Activated CD4-positive, alpha-beta T cell treated with anti-CD3 and anti-CD28 coated beads, Interleukin-2, Interleukin-6, amounts not matched to agents 100 ng/mL and 50 ng/mL, durations not matched to agents 16 hours and 8 hours (primary cell): ENCODE measurements at regions not wholly inside any gene's neighbourhood (a gene's known extent, or its start where the extent isn't known, plus 50 kb on each side); places are given as distances from the start of the nearest gene placed in this dataset.

Experiments
- DNase-seq: peaks from one replicate; pipeline ENCODE4 v3.0.0-alpha.2; 2020

DNA sequence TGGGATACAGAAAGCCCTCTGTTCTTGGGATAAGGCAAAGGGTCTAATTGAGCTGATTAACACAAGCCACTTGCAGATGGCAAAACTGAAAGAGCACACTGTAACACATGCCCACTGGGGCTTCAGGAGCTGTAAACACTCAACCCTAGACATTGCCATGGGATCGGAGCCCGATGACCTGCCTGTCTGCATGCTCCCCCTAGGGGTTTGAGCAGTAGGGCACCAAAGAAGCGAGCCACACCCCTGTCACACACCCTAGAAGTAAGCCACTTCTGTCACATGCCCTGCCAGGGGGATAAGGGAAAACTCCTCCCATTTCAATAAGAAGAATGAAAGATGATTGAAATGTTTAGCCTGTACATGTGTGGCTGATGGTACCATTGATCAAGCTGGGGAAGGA lies 81.3 kb upstream of the IRX6 start:
- DNase-seq, result no peak

DNA sequence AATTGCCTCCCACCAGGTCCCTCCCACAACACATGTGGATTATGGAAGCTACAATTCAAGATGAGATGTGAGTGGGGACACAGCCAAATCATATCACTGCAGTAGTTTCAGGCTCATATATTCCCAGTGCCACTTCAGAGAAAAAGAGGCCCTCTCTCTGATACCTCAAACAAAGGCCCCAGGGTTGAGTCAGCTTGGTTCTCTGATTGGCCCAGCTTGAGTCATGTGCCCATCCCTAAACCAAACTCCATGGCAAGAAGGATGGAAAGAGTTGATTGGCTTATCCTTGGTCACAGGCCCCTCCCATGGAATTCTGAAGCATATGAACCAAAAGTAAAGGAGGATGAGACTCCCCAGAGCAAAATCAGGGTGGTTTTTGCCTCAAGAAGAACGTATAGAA lies 75.9 kb upstream of the IRX6 start:
- DNase-seq, result no peak

DNA sequence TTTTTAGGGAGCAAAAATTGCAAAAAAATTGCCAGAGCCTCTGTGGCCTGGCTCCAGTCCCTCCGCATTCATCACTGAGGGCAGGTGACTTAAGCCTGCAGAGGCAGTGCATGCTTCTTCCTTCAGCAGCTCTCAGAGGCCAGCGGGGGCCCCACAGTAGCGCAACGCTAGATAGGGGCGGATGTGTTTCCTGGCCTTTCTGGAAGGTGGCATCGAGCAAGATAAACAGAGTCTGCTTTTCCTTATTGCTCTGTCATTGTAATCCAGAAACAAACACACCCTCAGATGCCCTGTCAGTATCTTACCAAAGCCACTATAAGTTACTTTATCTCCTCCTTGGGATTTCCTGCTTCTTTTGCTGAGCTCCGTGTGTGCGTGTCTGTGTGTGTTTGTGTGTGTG lies 75.5 kb upstream of the IRX6 start:
- no peak for DNase-seq

DNA sequence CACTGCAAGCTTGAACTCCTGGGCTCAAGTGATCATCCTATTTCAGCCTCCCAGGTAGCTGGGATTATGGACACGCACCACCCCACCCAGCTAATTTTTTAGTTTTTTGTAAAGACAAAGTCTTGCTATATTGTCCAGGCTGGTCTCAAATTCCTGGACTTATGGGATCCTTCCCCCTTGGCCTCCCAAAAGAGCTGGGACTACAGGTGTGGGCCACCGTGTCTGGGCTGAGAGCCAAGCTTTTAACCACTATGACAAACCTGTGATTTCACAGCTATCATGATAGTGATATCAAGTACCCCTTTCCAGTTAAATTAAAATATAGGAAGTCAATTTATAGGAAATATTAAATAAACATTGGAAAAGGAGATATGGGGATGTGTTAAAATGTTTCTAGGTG lies 74.6 kb upstream of the IRX6 start:
- DNase-seq, result no peak

GRCh38 chr16:55249936-55250335 lies 74.1 kb upstream of the IRX6 start:
- DNase-seq, result no peak

- no peak for DNase-seq
These were observed 73.3 kb upstream of the IRX6 start for GRCh38 chr16:55250701-55251100.

GRCh38 chr16:55251151-55251550 lies 72.9 kb upstream of the IRX6 start:
- DNase-seq, result no peak

- no peak for DNase-seq
These were observed 71.4 kb upstream of the IRX6 start for GRCh38 chr16:55252577-55252976.

GRCh38 chr16:55253987-55254386 lies 70.0 kb upstream of the IRX6 start:
- DNase-seq, result no peak

DNA sequence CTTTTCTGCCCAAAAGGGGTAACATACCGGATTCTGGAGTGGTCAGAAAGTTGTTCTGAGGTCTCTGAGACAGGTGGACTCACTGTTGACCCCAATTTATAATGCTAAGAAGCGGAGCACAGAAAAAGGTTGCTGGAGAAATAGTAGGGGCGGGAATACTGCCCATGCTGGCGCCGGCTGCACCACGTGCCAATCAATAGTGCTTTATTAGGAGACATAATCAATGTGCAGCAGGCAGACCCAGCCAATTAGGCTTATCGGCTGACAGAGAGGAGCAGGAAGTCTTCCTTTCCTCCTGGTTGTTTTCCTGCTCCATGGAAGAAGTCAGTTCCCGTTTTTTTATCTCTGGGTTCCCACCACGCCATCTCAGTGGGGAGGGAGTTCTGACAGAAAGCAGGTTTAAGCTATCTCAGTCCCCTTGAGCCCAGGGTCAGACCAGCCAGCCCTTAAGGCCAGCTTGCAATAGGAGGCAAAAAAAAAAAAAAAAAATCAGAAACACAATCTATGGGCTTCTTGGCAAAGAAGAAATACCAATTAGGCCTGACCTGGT lies 68.2 kb upstream of the IRX6 start:
- no peak for DNase-seq

DNA sequence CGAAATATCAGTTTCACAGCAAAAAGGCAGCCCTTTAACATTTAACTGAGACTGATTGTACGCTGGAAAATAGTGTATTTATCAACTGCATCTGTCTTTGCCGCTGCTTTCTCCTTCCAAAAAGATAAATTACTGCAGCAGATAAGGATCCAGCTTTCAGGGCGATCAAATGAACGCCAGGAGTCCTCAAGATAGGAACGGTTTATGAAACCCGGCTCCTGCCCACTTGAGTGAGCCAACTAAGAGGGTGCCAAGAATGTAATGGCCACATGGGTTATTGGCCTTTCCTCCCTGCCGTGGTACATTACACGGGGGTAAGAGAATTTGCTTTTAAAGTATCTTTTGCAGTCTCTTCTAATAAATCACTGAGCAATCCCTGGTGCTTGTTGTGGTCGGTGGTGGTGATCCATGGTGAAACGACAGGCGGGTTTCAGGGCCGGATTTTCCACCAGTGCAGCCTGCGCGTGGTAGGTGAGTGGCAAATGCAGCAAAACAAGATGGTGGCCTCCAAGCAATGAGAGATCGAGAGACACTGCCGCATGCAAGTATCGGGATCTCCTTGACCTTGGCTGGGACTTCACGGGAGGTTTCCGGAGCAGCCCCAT lies 67.5 kb upstream of the IRX6 start:
- DNase-seq, result no peak

DNA sequence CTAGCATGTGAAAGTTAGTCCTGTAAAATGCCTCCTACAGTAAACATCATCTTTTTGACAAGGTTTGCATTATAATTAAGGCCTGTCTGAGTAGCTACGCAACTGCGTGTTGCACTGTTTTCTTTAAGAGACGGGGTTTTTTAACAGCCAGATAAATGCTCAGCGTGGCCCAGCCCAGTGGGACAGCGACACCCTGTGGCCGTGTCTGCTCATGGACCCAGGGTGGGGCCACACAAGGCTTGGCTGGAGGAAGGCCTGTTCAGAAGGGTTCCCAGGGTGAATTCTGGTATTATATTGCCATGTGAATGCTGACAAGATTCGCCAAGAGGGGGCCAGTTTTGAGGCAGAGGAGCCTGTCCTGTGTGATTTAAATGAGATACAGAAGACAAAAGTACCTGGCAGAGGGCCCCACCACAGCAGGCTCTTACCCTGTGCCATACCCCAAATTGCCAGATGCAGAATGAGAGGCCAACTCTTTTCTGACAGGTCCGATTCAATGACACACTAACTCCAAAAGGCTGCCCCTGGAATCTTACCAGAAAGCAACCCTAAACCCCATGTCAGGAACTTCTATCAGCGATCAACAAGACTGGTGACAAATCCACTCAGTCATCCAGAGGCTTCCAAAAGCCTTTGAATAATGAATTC lies 65.9 kb upstream of the IRX6 start:
- peak; percentile 64 for DNase-seq

DNA sequence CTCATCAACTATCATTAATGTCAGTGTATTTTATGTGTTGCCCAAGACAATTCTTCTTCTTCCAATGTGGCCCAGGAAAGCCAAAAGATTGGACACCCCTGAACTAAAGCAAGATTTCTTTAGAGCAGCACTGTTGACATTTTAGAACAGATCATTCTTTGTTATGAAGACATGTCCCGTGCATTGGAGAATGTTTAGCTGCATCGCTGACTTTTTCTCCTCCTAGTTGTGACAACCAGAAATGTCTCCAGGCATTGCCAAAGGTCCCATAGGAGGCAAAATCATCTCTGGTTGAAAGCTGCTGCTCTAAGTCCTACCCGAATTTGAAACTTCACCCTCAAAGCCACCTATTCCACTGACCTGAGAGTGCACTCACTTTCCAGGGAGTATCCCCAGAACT lies 62.7 kb upstream of the IRX6 start:
- DNase-seq, result no peak

DNA sequence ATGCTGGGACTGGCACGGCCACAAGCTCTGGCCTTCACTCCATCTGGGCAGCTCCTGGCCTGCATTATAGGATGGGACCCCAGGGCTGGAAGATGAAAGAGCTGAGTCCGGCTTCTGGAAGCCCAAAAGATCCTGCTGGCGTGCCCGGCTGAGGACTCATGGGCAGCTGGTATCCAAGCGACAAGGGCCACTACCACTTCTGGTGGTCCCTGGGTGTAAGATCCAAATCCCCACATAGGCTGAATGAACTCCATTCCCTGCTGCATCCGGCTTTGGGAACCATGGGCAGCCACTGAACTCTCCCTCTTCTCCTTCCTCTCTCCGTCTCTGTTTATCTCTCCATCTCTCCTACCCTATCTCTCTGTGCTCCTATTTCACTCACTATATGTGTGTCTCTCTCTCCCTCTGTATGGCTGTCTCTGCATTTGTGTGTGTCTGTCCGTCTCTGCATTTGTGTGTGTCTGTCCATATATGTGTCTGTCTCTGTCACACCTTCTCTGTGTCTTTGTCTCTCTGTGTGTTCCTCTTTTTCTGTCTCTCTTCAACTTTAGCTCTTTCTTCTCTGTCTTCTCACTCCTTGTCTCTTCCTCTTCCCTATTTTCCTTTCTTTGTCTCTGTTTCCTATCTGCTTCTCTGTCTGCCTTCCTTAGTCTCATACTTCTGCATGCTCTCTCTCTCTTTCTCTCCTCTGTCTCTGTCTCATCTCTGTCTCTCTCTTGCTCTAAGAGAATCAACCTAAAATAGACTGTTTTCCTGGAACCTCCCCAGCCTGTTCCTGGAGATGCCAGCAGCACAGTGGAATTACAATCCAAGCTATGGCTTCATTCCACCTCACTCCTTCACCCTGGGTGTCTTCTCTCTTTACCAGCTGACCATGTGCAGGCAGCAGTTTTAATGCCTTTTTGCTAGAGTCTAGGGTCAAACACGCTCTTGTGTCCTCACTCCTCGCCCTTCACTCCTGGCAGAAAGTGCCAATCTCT lies 60.4 kb upstream of the IRX6 start:
- DNase-seq, result no peak

DNA sequence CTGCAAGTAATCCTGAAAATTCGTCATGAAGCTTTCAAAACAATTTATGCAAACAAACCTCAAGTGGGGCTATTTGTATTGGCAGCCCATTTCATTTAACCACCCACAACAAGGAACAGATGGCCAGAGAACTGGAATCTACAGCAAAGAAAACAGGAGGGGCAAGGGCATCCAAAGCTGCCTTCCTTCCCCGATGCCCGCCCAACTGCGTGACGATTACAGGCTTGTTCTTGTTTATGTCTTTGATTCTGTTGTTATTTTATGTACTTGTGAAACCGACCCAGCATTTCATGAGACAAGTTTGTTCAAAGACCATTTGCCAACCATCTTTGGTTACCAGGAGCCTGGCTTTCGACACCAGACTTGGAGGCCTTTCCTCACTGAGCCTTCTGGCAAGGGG lies 59.1 kb upstream of the IRX6 start:
- no peak for DNase-seq

DNA sequence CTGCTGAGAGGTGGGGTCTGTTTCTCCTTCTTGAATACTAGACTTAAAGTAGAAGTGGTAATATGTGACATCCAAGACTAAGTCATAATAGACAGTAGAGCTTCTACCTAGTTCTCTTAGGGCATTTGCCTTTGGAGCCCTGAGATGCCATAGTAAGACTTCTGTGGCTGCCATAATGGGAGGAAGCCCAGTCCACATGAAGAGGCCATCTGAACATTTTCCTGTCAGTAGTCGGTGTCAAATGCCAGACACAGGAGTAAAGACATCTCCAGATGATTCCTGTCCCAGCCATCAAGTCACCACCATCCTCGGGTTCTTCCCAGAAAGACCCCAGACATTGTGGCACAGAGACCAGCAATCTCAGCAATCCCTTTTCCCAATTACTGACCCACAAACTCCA lies 58.1 kb upstream of the IRX6 start:
- DNase-seq, result no peak

GRCh38 chr16:55271945-55272513 lies 52.0 kb upstream of the IRX6 start:
- no peak for DNase-seq

- DNase-seq, result no peak
These were observed 51.3 kb upstream of the IRX6 start for GRCh38 chr16:55272744-55273143.

- no peak for DNase-seq
These were observed 50.6 kb upstream of the IRX6 start for GRCh38 chr16:55273356-55273755.

DNA sequence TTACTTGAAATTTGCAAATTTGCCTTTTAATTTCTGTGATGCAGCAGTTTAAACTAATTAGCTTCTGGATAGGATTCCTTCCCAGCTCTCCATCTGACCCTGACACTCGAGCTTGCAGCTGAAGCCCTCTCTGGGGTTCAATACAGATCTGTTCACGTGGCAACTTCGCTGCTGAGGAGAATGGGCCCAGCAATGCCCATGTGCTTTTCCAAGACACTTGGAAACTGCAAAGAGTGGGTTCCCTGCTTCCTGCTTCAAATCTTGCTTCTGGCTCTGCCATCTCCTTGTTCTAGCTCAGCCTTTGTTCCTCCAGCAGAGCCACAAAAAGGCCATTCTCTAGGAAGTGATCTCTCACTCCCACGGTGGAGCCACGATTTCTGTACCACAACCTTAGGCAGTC lies 50.0 kb upstream of the IRX6 start:
- no peak for DNase-seq
